Small intestine (tissue), 7 donors: ENCODE measurements at regions not wholly inside any gene's neighbourhood (a gene's known extent, or its start where the extent isn't known, plus 50 kb on each side); places are given as distances from the start of the nearest gene placed in this dataset.

Experiments
- DNase-seq, 2 donors: peaks; one replicate each; pipeline versions ENCODE4 v3.0.0 to v3.0.0-alpha.2; 2013
- FAIRE-seq: peaks from 2 replicates; lab custom pipeline; 2012; peaks lifted over from hg19 to GRCh38; lab: Jason Lieb, UNC
- H3K27ac ChIP-seq, 3 donors: one replicate each; pipeline ENCODE4 v1.5.1; 2013; ENCODE audit warnings: low read length in 2 of 3, mild to moderate bottlenecking in 2 of 3, control low read depth in 1 of 3, inconsistent platforms in 1 of 3, low read depth in 1 of 3, moderate library complexity in 1 of 3
- H3K27me3 ChIP-seq, 3 donors: one replicate each; pipeline ENCODE4 v1.6.1; 2013; ENCODE audit warnings: low read length in 3 of 3, inconsistent platforms in 1 of 3; ENCODE audit not compliant: control insufficient read depth in 3 of 3, insufficient read depth in 3 of 3
- H3K36me3 ChIP-seq, 3 donors: one replicate each; pipeline ENCODE4 v1.6.1; 2013; ENCODE audit warnings: low read length in 3 of 3, inconsistent platforms in 1 of 3, low read depth in 1 of 3, mild to moderate bottlenecking in 1 of 3, moderate library complexity in 1 of 3; ENCODE audit not compliant: control insufficient read depth in 3 of 3, insufficient read depth in 2 of 3
- H3K4me1 ChIP-seq, 3 donors: one replicate each; pipeline ENCODE4 v1.6.1; 2013; ENCODE audit warnings: low read length in 2 of 3, inconsistent platforms in 1 of 3, low read depth in 1 of 3, mild to moderate bottlenecking in 1 of 3, moderate library complexity in 1 of 3; ENCODE audit not compliant: control insufficient read depth in 3 of 3, insufficient read depth in 2 of 3
- H3K4me3 ChIP-seq, 3 donors: one replicate each; pipeline ENCODE4 v1.5.1; 2013; ENCODE audit warnings: low read length in 3 of 3, control low read depth in 1 of 3, inconsistent platforms in 1 of 3, low read depth in 1 of 3, mild to moderate bottlenecking in 1 of 3, moderate library complexity in 1 of 3
- H3K9me3 ChIP-seq, 2 donors: one replicate each; pipeline ENCODE4 v1.6.1; 2013; ENCODE audit warnings: low read depth in 1 of 2, low read length in 1 of 2; ENCODE audit not compliant: control insufficient read depth in 2 of 2, insufficient read depth in 1 of 2
- WGBS, 3 donors: extraction: QIAGEN DNeasy Blood & Tissue Kit; methylation state at CpG; one replicate each; pipeline ENCODE4 v1.1.7; 2013; 5-methylcytosine and 5-hydroxymethylcytosine counted together
- donor health status: healthy with polysubstance abuse.
- donor health status: control.
- donor health status: control.
- donor health status: Bipolar disorder and iron deficiency.
- donor health status: healthy.

DNA sequence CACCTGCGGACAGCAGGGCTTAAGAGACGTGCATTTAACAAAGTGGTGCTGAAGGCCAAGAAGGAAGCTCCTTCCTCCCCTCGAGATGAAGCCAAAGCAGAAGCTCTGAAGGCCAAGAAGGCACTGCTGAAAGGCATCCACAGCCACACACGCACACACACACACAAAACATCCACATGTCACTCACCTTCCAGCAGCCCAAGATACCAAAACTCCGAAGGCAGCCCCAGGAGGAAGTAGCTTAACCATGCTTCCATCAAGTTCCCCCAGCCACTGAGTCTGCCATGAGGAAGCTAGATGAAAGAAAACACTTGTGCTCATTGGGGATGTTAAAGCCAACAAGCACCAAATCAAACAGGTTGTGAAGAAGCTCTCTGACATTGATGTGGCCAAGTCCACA lies 175.7 kb upstream of the POU3F3 start:
- 61 to 79% (median 73%) methylated on average over 5 of the region's 5 CpGs for WGBS, 3 donors
- FAIRE-seq (no peak), DNase-seq (no peak)
- Histone ChIP-seq H3K36me3 (no peaks in the 10 kb centered on the region), H3K27ac (no peak overlapping the region), H3K9me3 (no peaks in the 10 kb centered on the region), H3K4me3 (no peak overlapping the region), H3K27me3 (peaks cover 0 to 4% (median 0%) of the 10 kb centered on the region in 3 donors), H3K4me1 (no peaks in the 10 kb centered on the region)

DNA sequence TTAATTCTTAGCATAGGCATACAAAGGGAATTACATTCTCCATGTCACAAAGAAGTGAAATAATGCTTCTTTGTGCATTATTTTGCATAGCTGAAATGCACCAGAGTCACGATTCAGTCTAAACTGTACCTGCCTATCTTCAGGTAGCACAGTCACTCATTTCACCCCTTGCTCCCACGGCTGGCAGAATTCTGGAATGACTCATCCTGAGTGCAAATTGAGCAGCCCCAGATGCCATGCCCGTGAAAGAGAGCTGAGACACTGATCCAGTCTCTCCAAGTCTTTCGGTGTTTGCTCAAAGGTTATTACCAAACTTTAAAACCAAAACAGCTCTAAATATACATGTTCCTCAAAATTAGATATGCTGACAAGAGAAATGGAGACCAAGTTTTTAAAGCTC lies 168.3 kb upstream of the POU3F3 start:
- FAIRE-seq (no peak), DNase-seq (no peak)
- Histone ChIP-seq H3K27ac (no peak overlapping the region), H3K4me3 (no peak overlapping the region), H3K4me1 (no peaks in the 10 kb centered on the region), H3K9me3 (no peaks in the 10 kb centered on the region), H3K27me3 (no peaks in the 10 kb centered on the region), H3K36me3 (no peaks in the 10 kb centered on the region)
- 46 to 67% (median 55%) methylated on average over 4 of the region's 4 CpGs for WGBS, 3 donors

- 72 to 90% (median 80%) methylated on average over 9 of the region's 9 CpGs for WGBS, 3 donors
- FAIRE-seq, result no peak
- Histone ChIP-seq H3K27me3 (no peaks in the 10 kb centered on the region), H3K4me1 (no peaks in the 10 kb centered on the region), H3K9me3 (no peaks in the 10 kb centered on the region), H3K27ac (no peak overlapping the region), H3K36me3 (no peaks in the 10 kb centered on the region), H3K4me3 (no peak overlapping the region)
- no peak for DNase-seq
These were observed 166.8 kb upstream of the POU3F3 start for GRCh38 chr2:104687147-104687546.

GRCh38 chr2:104690255-104690984 lies 163.5 kb upstream of the POU3F3 start:
- FAIRE-seq, result no peak
- WGBS, 3 donors, result 65 to 75% (median 68%) methylated on average over 7 of the region's 7 CpGs
- no peaks in the 10 kb centered on the region for H3K27me3 ChIP-seq

DNA sequence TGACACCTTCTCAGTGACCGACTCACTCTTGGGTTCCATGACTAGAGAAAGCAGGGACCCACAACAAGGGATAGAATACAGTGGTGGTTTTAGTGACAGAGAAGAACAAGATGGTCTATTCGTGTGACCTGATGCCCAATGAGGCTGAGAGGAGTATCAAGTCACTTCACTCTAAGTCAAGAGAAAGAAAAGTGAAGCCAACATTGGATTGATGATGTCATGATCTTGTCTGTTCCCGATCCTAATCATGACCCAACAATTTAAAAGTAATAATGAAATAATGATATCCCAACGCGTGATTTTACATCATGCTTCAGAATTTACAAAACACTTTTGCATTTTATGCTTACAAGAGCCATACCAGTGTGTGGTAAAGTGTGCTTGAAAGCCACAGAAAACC lies 155.6 kb upstream of the POU3F3 start:
- Histone ChIP-seq H3K27ac (no peak overlapping the region), H3K36me3 (no peaks in the 10 kb centered on the region), H3K9me3 (no peaks in the 10 kb centered on the region), H3K4me3 (no peak overlapping the region), H3K4me1 (no peaks in the 10 kb centered on the region), H3K27me3 (no peaks in the 10 kb centered on the region)
- DNase-seq (no peak), FAIRE-seq (no peak)
- 63 to 79% (median 78%) methylated on average over 5 of the region's 5 CpGs for WGBS, 3 donors

More at GRCh38 chr2:104690255-104690984, 163.5 kb upstream of the POU3F3 start:
- no peak overlapping the region for H3K4me3 ChIP-seq
- H3K9me3 ChIP-seq, result no peaks in the 10 kb centered on the region
- no peaks in the 10 kb centered on the region for H3K4me1 ChIP-seq
- H3K27ac ChIP-seq, result no peak overlapping the region
- no peak for DNase-seq
- H3K36me3 ChIP-seq, result no peaks in the 10 kb centered on the region

GRCh38 chr2:104701411-104701911 lies 152.5 kb upstream of the POU3F3 start:
- Histone ChIP-seq H3K27ac (no peak overlapping the region), H3K27me3 (no peaks in the 10 kb centered on the region), H3K36me3 (no peaks in the 10 kb centered on the region), H3K4me3 (no peak overlapping the region), H3K9me3 (no peaks in the 10 kb centered on the region), H3K4me1 (no peaks in the 10 kb centered on the region)
- 83 to 86% (median 84%) methylated on average over 19 of the region's 19 CpGs for WGBS, 3 donors
- DNase-seq (no peak), FAIRE-seq (no peak)

GRCh38 chr2:104702031-104702850 lies 151.7 kb upstream of the POU3F3 start:
- Histone ChIP-seq H3K4me1 (no peaks in the 10 kb centered on the region), H3K9me3 (no peaks in the 10 kb centered on the region), H3K27me3 (no peaks in the 10 kb centered on the region), H3K4me3 (no peak overlapping the region), H3K27ac (no peak overlapping the region), H3K36me3 (no peaks in the 10 kb centered on the region)
- no peak for DNase-seq
- no peak for FAIRE-seq
- WGBS, 3 donors, result 59 to 62% (median 60%) methylated on average over 11 of the region's 11 CpGs

- FAIRE-seq (no peak), DNase-seq (no peak)
- no peak overlapping the region for H3K27ac ChIP-seq
- no peaks in the 10 kb centered on the region for H3K36me3 ChIP-seq
- 72 to 77% (median 77%) methylated on average over 8 of the region's 8 CpGs for WGBS, 3 donors
- no peaks in the 10 kb centered on the region for H3K4me1 ChIP-seq
- H3K27me3 ChIP-seq, result no peaks in the 10 kb centered on the region
- no peak overlapping the region for H3K4me3 ChIP-seq
- H3K9me3 ChIP-seq, result no peaks in the 10 kb centered on the region
These were observed 150.2 kb upstream of the POU3F3 start for GRCh38 chr2:104703669-104704068.
